RWPE2 (cell line): ENCODE measurements at regions not wholly inside any gene's neighbourhood (a gene's known extent, or its start where the extent isn't known, plus 50 kb on each side); places are given as distances from the start of the nearest gene placed in this dataset.

Experiments
- ATAC-seq: fragments of 200-7000 bp; cut with Tn5 transposase; 3 replicates; pipeline ENCODE4 v1.9.1; 2021; ENCODE audit warnings: low read depth
- DNase-seq: peaks from one replicate; pipeline ENCODE4 v3.0.0-alpha.2; 2020; ENCODE audit warnings: low spot score
- H3K27ac ChIP-seq: fragments of 450-650 bp; 2 replicates; pipeline ENCODE4 v1.5.1; 2017; ENCODE audit warnings: mild to moderate bottlenecking; ENCODE audit not compliant: poor library complexity, severe bottlenecking
- H3K27me3 ChIP-seq: fragments of 250-450 bp; sonication (Bioruptor Pico); 2 replicates; pipeline ENCODE4 v1.5.1; 2021; ENCODE audit warnings: mild to moderate bottlenecking, moderate library complexity; ENCODE audit not compliant: insufficient read depth, poor library complexity, severe bottlenecking
- H3K36me3 ChIP-seq: fragments of 250-450 bp; sonication (Bioruptor Pico); 2 replicates; pipeline ENCODE4 v1.5.1; 2020; ENCODE audit warnings: low read depth, mild to moderate bottlenecking, moderate library complexity
- H3K4me1 ChIP-seq: fragments of 250-450 bp; sonication (Bioruptor Pico); 2 replicates; pipeline ENCODE4 v1.5.1; 2021; ENCODE audit warnings: mild to moderate bottlenecking, moderate library complexity; ENCODE audit not compliant: insufficient read depth, poor library complexity, severe bottlenecking
- H3K4me3 ChIP-seq: fragments of 250-450 bp; sonication (Bioruptor Pico); 2 replicates; pipeline ENCODE4 v1.5.1; 2021; ENCODE audit warnings: mild to moderate bottlenecking, moderate library complexity; ENCODE audit not compliant: severe bottlenecking
- H3K9me3 ChIP-seq: fragments of 250-450 bp; sonication (Bioruptor Pico); 2 replicates; pipeline ENCODE4 v1.5.1; 2021; ENCODE audit warnings: mild to moderate bottlenecking, moderate library complexity; ENCODE audit not compliant: severe bottlenecking
- TF ChIP-seq, protein P1 (sequence below): fragments of 450-650 bp; IDR thresholded peaks from one replicate; pipeline ENCODE4 v1.5.1; 2017; ENCODE audit warnings: mild to moderate bottlenecking, moderate library complexity; ENCODE audit not compliant: poor library complexity, severe bottlenecking

DNA sequence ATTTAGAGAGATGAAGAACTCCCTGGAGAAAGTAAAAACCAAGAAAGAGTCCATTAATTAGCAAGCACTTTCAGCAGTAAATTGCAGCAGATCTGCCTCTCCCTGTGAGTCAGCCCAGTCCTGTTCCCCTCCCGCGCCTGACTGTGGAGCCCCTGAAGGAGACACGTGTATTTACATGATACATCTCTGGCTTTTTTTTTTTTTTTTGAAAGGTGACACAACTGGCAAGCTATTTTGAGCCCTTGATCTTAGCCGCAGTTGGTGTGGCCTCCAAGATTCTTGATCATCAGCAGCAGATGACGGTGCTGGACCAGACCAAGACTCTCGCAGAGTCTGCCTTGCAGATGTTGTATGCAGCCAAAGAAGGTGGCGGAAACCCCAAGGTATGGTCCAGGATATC is 271.8 kb upstream of the TPM1 start:
- Histone ChIP-seq H3K27me3 (no peaks in the 10 kb centered on the region), H3K4me3 (no peak overlapping the region), H3K36me3 (no peaks in the 10 kb centered on the region), H3K4me1 (peaks cover 28% of the 10 kb centered on the region), H3K9me3 (no peaks in the 10 kb centered on the region), H3K27ac (peak overlapping the region; percentile 76)
- DNase-seq, result peak; percentile 95
- TF ChIP-seq, protein P1, sequence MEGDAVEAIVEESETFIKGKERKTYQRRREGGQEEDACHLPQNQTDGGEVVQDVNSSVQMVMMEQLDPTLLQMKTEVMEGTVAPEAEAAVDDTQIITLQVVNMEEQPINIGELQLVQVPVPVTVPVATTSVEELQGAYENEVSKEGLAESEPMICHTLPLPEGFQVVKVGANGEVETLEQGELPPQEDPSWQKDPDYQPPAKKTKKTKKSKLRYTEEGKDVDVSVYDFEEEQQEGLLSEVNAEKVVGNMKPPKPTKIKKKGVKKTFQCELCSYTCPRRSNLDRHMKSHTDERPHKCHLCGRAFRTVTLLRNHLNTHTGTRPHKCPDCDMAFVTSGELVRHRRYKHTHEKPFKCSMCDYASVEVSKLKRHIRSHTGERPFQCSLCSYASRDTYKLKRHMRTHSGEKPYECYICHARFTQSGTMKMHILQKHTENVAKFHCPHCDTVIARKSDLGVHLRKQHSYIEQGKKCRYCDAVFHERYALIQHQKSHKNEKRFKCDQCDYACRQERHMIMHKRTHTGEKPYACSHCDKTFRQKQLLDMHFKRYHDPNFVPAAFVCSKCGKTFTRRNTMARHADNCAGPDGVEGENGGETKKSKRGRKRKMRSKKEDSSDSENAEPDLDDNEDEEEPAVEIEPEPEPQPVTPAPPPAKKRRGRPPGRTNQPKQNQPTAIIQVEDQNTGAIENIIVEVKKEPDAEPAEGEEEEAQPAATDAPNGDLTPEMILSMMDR, result peak; percentile 8
- peak; percentile 75 for ATAC-seq

DNA sequence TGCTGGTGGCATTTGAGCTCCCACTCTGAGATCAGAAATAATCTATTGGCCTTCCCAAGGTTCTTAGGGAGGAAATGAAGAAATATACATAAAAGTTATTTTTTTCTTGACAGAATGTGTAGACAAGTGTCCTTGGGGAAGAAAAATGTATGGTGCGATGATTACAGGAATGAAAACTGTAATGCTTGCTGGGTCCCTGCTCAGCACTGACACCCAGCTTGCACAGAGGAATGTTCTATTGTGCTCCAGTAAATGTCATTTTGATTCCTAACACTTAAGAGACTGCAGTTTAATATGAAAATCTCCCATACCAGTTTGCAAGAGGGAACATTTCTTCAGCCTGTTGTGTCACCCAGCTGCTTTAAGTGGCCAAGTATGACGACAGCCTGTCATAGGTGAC is 271.3 kb upstream of the TPM1 start:
- Histone ChIP-seq H3K27ac (peak overlapping the region; percentile 76), H3K4me3 (no peak overlapping the region), H3K27me3 (no peaks in the 10 kb centered on the region), H3K9me3 (no peaks in the 10 kb centered on the region), H3K4me1 (peaks cover 28% of the 10 kb centered on the region), H3K36me3 (no peaks in the 10 kb centered on the region)
- DNase-seq, result no peak
- no peak for ATAC-seq
- TF ChIP-seq, protein P1, result no peak

DNA sequence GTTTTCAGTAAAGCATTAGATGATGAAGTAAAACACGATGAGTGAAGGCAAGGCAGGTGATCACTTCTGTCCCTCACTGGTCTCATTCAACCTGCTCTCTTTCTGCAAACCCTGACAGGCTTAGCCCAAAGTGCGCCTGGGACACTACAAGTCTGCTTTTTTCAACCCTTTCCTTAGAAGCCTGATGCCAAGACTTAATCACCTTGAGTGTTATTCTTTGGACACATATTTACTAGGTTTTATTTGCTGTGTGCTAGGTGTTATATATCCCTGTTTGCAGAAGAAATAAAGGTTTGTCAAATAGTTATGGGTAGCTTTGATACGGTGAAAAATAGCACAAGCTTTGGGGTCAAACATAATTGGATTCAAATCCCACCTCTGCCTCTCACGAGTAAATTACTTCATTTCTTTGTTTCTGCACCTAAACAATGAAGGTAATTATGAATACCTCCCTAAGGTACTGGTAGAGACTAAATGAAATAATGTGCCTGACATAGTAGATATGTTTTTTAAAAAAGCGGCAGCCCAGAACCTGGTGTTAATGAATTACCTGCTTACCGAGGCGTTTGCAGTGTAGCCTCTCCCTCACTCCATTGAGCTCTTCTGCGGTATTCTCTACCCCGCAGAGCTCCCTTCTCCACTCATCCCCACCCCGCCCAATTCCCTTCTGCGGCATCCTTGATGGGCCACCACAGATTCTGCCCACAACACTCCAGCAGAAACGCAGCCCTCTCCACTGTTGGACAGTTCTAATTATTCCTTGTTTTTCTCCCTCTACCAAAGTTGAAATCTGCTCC is 269.0 kb upstream of the TPM1 start:
- Histone ChIP-seq H3K9me3 (no peaks in the 10 kb centered on the region), H3K27me3 (no peaks in the 10 kb centered on the region), H3K27ac (no peak overlapping the region), H3K36me3 (no peaks in the 10 kb centered on the region), H3K4me1 (peaks cover 28% of the 10 kb centered on the region), H3K4me3 (no peak overlapping the region)
- ATAC-seq (no peak), DNase-seq (no peak)
- TF ChIP-seq, protein P1, result no peak

DNA sequence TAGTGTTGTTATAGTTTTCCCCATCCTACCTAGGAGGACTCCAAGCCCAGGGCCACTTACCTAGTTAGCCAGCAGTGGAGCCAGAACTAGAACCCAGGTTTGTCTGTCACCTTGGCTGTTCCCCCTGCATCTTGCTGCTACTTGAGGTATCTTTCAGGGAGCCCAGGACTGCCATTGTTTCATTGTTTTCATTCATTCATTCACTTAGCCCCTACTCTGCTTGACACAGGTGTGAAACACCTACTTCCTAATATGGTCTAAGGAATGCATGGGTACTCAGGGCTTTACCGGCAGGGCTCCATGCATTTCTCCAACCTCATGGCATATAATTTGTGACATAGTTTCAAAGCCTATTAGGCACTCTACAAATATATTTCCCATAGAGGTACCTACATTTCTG is 266.6 kb upstream of the TPM1 start:
- DNase-seq (no peak), ATAC-seq (no peak)
- TF ChIP-seq, protein P1, result no peak
- no peaks in the 10 kb centered on the region for H3K36me3 ChIP-seq
- H3K4me3 ChIP-seq, result no peak overlapping the region
- H3K27me3 ChIP-seq, result no peaks in the 10 kb centered on the region
- H3K27ac ChIP-seq, result no peak overlapping the region
- H3K4me1 ChIP-seq, result peaks cover 4% of the 10 kb centered on the region
- no peaks in the 10 kb centered on the region for H3K9me3 ChIP-seq

DNA sequence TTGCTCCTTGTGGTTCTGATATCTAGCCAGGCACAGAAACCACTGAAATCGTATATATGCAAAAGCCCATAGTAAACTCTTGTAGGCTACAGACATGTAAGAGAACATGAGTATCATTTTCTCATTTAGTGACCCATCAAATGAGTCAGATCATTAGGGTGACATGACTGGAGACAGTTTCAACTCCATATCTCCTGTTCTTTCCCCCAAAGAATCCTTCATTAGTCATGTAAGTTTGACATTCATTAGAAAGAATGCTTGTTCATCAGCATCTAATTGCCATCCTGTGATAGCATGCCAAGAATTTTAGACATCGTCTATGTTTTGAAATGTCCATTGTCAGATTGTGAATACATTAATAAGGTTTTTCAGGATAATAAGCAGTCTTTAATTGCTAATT is 264.9 kb upstream of the TPM1 start:
- ATAC-seq, result no peak
- no peak for DNase-seq
- H3K4me3 ChIP-seq, result no peak overlapping the region
- H3K4me1 ChIP-seq, result peaks cover 3% of the 10 kb centered on the region
- H3K36me3 ChIP-seq, result no peaks in the 10 kb centered on the region
- no peaks in the 10 kb centered on the region for H3K9me3 ChIP-seq
- TF ChIP-seq, protein P1, result no peak
- H3K27ac ChIP-seq, result no peak overlapping the region
- no peaks in the 10 kb centered on the region for H3K27me3 ChIP-seq
